ENCODE measurements at regions not wholly inside any gene's neighbourhood (a gene's known extent, or its start where the extent isn't known, plus 50 kb on each side); places are given as distances from the start of the nearest gene placed in this dataset.

GRCh38 chr21:43362321-43362791 lies 64.6 kb downstream of the SIK1 start:
- no peak for TF ChIP-seq CTCF (conservative IDR thresholded peaks at IDR 0.05; ENCODE audit: low read depth in 2 of 2)
- TF ChIP-seq, protein P1, sequence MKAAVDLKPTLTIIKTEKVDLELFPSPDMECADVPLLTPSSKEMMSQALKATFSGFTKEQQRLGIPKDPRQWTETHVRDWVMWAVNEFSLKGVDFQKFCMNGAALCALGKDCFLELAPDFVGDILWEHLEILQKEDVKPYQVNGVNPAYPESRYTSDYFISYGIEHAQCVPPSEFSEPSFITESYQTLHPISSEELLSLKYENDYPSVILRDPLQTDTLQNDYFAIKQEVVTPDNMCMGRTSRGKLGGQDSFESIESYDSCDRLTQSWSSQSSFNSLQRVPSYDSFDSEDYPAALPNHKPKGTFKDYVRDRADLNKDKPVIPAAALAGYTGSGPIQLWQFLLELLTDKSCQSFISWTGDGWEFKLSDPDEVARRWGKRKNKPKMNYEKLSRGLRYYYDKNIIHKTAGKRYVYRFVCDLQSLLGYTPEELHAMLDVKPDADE (IDR thresholded peaks at IDR 0.05) = no peak
- TF ChIP-seq, protein P2, sequence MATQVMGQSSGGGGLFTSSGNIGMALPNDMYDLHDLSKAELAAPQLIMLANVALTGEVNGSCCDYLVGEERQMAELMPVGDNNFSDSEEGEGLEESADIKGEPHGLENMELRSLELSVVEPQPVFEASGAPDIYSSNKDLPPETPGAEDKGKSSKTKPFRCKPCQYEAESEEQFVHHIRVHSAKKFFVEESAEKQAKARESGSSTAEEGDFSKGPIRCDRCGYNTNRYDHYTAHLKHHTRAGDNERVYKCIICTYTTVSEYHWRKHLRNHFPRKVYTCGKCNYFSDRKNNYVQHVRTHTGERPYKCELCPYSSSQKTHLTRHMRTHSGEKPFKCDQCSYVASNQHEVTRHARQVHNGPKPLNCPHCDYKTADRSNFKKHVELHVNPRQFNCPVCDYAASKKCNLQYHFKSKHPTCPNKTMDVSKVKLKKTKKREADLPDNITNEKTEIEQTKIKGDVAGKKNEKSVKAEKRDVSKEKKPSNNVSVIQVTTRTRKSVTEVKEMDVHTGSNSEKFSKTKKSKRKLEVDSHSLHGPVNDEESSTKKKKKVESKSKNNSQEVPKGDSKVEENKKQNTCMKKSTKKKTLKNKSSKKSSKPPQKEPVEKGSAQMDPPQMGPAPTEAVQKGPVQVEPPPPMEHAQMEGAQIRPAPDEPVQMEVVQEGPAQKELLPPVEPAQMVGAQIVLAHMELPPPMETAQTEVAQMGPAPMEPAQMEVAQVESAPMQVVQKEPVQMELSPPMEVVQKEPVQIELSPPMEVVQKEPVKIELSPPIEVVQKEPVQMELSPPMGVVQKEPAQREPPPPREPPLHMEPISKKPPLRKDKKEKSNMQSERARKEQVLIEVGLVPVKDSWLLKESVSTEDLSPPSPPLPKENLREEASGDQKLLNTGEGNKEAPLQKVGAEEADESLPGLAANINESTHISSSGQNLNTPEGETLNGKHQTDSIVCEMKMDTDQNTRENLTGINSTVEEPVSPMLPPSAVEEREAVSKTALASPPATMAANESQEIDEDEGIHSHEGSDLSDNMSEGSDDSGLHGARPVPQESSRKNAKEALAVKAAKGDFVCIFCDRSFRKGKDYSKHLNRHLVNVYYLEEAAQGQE (IDR thresholded peaks at IDR 0.05; ENCODE audit: unreplicated experiment) = no peak
- no peak for TF ChIP-seq EZH2 (IDR thresholded peaks at IDR 0.05; ENCODE audit: low read depth, unreplicated experiment)
- TF ChIP-seq POLR2AphosphoS5 (IDR thresholded peaks at IDR 0.05; ENCODE audit: low read depth) = no peak
- no peak for TF ChIP-seq EZH2phosphoT487 (IDR thresholded peaks at IDR 0.05; ENCODE audit: unreplicated experiment)
- no peak for TF ChIP-seq ZNF331 (CRISPR knock-in tag; IDR thresholded peaks at IDR 0.05; ENCODE audit: low read depth)
- TF ChIP-seq NANOG (IDR thresholded peaks at IDR 0.05; ENCODE audit: borderline replicate concordance) = no peak
- no peak for TF ChIP-seq CREB1 (CRISPR knock-in tag; IDR thresholded peaks at IDR 0.05; ENCODE audit: low read depth)

Measured in GM23338 (cell line).